OCI-LY3 (cell line): ENCODE measurements at regions not wholly inside any gene's neighbourhood (a gene's known extent, or its start where the extent isn't known, plus 50 kb on each side); places are given as distances from the start of the nearest gene placed in this dataset.

Source experiments
- EZH2phosphoT487 ChIP-seq: fragments of 200-600 bp; shearing (Covaris generic); IDR thresholded peaks from 2 replicates; pipeline ENCODE4 v1.6.1; 2018; ENCODE audit warnings: antibody characterized with exemption, mixed run types, low read depth
- TF ChIP-seq, protein P1 (sequence below): fragments of 200-600, 300-600 bp; sonication (generic); IDR thresholded peaks from 2 replicates; pipeline ENCODE4 v1.5.1; 2014; ENCODE audit warnings: antibody characterized with exemption, low read length, low read depth

DNA sequence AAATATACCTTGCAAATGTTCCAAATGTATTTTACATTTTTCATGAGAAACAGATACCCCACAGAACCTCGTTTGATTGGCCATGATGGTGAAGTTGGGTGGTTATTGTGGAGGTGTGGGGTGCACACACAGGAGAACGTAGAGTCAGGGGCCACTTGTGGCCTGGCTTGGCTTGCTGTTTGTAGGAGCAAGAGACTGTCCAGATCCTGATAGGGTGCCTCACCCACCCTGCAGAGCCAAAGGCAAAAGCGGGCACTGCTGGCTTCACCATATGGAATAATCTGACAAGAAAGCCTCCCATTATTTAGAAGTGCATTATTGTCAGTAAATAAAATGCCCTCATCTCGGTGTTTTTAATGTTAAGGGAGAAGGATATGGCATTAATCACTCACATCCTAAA is 330.2 kb downstream of the TEX29 start:
- TF ChIP-seq, protein P1, sequence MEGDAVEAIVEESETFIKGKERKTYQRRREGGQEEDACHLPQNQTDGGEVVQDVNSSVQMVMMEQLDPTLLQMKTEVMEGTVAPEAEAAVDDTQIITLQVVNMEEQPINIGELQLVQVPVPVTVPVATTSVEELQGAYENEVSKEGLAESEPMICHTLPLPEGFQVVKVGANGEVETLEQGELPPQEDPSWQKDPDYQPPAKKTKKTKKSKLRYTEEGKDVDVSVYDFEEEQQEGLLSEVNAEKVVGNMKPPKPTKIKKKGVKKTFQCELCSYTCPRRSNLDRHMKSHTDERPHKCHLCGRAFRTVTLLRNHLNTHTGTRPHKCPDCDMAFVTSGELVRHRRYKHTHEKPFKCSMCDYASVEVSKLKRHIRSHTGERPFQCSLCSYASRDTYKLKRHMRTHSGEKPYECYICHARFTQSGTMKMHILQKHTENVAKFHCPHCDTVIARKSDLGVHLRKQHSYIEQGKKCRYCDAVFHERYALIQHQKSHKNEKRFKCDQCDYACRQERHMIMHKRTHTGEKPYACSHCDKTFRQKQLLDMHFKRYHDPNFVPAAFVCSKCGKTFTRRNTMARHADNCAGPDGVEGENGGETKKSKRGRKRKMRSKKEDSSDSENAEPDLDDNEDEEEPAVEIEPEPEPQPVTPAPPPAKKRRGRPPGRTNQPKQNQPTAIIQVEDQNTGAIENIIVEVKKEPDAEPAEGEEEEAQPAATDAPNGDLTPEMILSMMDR, result no peak
- no peak for TF ChIP-seq EZH2phosphoT487
